Fibroblast of villous mesenchyme (primary cell): ENCODE measurements at regions not wholly inside any gene's neighbourhood (a gene's known extent, or its start where the extent isn't known, plus 50 kb on each side); places are given as distances from the start of the nearest gene placed in this dataset.

ENCODE experiments used
- DNase-seq: peaks from one replicate; pipeline ENCODE4 v3.0.0-alpha.2; 2010; ENCODE audit warnings: low read depth
- H3K4me3 ChIP-seq: 2 replicates; pipeline ENCODE4 v1.5.1; 2011; ENCODE audit warnings: low read depth, mild to moderate bottlenecking, low read length
- CTCF ChIP-seq: IDR thresholded peaks from 2 replicates; pipeline ENCODE4 v1.5.1; 2012; ENCODE audit warnings: low read depth, mild to moderate bottlenecking, low read length; ENCODE audit not compliant: insufficient read depth

DNA sequence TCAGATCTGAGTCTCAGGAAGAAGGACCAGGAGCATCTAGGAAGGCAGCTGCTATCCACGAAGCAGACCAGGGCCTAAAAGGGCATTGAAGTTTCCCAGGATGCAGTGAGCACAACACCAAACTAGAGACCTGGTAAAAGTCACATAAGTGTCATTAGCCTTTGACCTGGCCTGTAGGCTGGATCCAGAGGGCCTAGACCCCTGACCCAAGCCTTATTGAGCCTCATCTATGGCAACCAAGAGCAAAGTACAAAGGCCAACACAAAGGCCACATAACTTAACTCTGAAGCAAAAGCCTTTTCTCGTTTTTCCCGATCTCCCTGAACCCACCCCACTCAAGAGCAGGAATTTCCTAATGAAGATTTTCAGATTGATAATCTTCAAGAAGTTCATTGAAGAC lies 127.3 kb upstream of the SRD5A2 start:
- no peak for TF ChIP-seq CTCF
- no peak for DNase-seq
- no peak overlapping the region for H3K4me3 ChIP-seq

DNA sequence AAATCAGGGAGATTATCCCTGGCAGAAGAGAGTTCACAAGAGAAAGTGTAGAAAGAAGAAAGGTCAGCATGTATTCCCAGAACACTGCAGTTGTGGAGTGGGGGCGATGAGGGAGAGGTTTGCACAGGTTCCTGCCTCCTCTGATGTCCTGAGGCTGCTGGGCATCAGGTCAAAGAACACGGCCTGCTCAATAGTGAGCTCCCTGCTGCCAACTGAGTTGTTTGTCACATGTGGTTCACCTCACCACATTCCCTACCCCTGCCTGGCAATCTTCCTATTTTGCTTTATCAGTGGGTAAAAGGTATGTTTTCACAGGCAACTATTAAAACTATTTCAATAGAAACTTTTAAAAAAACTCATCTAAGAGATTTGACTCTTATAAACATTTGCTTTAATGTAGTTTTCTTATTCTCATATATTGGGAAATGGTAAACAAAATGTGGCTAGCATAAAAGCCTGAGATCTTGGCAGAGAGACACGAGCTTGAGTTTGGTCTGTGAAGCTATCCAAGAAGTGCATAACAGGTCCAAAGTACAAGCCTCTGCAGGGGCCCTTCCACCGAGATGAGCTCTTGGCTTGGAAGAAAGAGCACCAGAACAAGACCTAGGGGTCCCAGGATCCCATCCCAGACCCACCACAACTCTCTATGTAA lies 123.9 kb upstream of the SRD5A2 start:
- no peak overlapping the region for H3K4me3 ChIP-seq
- no peak for TF ChIP-seq CTCF
- DNase-seq: no peak

GRCh38 chr2:31703253-31703652 lies 122.5 kb upstream of the SRD5A2 start:
- DNase-seq: no peak
- TF ChIP-seq CTCF: no peak
- no peak overlapping the region for H3K4me3 ChIP-seq

DNA sequence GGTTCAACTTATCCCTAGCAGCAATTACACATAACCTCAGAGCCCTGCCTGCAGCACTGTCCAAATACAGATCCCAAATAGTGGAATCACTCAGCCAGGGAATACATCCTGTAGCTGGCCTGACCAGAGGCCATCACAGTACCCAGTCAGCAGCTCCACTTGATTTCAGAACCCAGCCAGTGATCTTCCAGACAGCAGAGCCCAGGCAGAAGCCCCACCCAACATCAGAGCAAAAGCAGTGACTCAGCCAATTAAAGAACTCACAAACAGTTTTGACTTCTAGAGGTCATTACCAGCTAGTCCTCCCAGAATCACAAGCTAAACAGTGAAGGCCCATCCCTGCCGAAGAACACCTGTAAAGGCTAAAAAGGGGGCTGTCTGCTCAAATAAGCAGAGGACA lies 118.0 kb upstream of the SRD5A2 start:
- no peak for DNase-seq
- H3K4me3 ChIP-seq: no peak overlapping the region
- no peak for TF ChIP-seq CTCF

DNA sequence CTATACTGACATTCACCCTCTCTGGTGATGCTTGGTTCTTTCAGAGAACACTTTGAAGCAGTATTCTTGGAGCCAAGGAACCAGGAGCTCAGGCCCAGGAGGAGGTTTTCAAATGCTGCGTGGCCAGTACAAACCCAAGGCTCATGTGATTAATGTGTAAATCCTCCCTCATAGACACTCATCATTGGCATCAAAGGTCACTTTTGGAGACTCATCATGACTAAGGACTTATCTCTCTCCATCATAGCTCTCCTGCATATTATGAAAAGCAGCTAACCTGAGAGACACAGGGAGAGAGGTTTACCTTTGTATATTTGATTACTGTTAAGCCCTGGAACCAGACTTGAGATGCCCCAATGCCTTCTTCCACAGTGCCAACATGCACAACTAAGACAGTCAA lies 115.3 kb upstream of the SRD5A2 start:
- no peak for DNase-seq
- TF ChIP-seq CTCF: no peak

DNA sequence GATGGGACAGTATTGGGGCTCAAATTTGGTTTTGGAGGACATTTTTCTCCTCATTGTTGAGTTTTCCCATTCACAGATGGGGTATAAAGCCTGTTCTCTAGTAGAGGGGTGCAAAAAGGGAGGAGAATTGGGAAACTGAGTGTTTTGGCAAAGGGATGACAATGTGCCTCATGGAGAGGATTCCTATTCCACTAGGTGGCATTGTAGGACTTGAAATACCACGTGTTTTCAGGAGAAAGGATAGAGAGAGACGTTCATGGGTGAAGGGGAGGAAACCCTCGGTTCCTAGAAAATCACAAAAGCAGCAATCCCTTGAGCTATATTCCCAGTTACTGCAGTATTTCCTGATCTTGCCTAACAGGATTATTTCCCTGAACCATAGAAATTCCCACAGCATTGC lies 113.7 kb upstream of the SRD5A2 start:
- TF ChIP-seq CTCF: no peak
- DNase-seq: no peak
- no peak overlapping the region for H3K4me3 ChIP-seq

More for the DNA sequence above, 115.3 kb upstream of the SRD5A2 start:
- no peak overlapping the region for H3K4me3 ChIP-seq

DNA sequence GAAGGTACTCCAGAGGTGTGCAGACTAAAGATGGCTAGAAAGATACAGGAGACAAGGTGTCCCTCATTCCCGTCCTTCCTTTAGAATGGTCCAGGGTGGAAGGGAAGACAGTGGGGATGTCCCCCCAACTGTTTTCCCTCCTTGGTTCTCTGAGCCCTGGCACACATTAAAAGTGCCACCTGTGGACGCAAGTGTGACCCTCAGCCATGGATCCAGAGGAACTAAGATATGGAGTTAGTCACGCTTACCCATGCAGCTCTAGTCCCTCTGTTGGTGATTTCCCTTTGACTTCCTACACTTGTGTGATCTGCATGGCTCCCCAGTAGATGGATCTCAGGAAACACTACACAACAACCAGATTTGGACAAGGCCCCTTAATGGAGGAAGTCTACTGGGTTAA lies 113.1 kb upstream of the SRD5A2 start:
- no peak overlapping the region for H3K4me3 ChIP-seq
- no peak for TF ChIP-seq CTCF
- peak; percentile 8 for DNase-seq
